ENCODE measurements at regions not wholly inside any gene's neighbourhood (a gene's known extent, or its start where the extent isn't known, plus 50 kb on each side); places are given as distances from the start of the nearest gene placed in this dataset.

GRCh38 chr1:171427852-171428471 lies 57.4 kb upstream of the PRRC2C start:
- Histone ChIP-seq H3K27me3 (no peaks in the 10 kb centered on the region), H3K4me1 (peaks cover 49% of the 10 kb centered on the region), H3K79me2 (ENCODE audit: low read depth) (no peaks in the 10 kb centered on the region), H3K9ac (no peak overlapping the region), H3K36me3 (no peaks in the 10 kb centered on the region), H3F3A (ENCODE audit: low read depth) (peaks cover 49% of the 10 kb centered on the region), H2AFZ (replicated peaks) (no peak overlapping the region), H3K4me3 (no peak overlapping the region), H4K20me1 (ENCODE audit: low read depth) (no peaks in the 10 kb centered on the region), H3K9me3 (ENCODE audit: low read depth) (peaks cover 6% of the 10 kb centered on the region), H3K4me2 (no peak overlapping the region), H3K27ac (no peak overlapping the region)
- no peak for DNase-seq (ENCODE audit: low spot score)
- Mint-ChIP-seq H3K36me3 (peaks cover 2% of the 10 kb centered on the region), H3K4me3 (no peak overlapping the region), H3K4me1 (peaks cover 14% of the 10 kb centered on the region), H3K27me3 (ENCODE audit: insufficient read depth, low read depth) (peaks cover 3% of the 10 kb centered on the region), H3K27ac (no peak overlapping the region), H3K9me3 (peaks cover 19% of the 10 kb centered on the region)
- TF ChIP-seq EZH2 (IDR thresholded peaks at IDR 0.05): no peak
- no peak for TF ChIP-seq CTCF (IDR thresholded peaks at IDR 0.05)

GRCh38 chr1:171429137-171429536 lies 56.2 kb upstream of the PRRC2C start:
- DNase-seq (ENCODE audit: low spot score): peak; percentile 70
- H3K4me1 Mint-ChIP-seq: peaks cover 14% of the 10 kb centered on the region

GRCh38 chr1:171431994-171432393 lies 53.3 kb upstream of the PRRC2C start:
- Mint-ChIP-seq H3K9me3 (peaks cover 9% of the 10 kb centered on the region), H3K27me3 (ENCODE audit: insufficient read depth, low read depth) (peaks cover 3% of the 10 kb centered on the region), H3K27ac (peak overlapping the region; percentile 32), H3K4me1 (peaks cover 14% of the 10 kb centered on the region), H3K36me3 (no peaks in the 10 kb centered on the region), H3K4me3 (no peak overlapping the region)
- Histone ChIP-seq H3K4me1 (peaks cover 49% of the 10 kb centered on the region), H2AFZ (replicated peaks) (peak overlapping the region; percentile 9), H3K79me2 (ENCODE audit: low read depth) (no peaks in the 10 kb centered on the region), H3K9me3 (ENCODE audit: low read depth) (no peaks in the 10 kb centered on the region), H3K27ac (peak overlapping the region; percentile 18), H3F3A (ENCODE audit: low read depth) (peaks cover 49% of the 10 kb centered on the region), H3K4me2 (peak overlapping the region; percentile 63), H4K20me1 (ENCODE audit: low read depth) (no peaks in the 10 kb centered on the region), H3K9ac (no peak overlapping the region), H3K36me3 (no peaks in the 10 kb centered on the region), H3K27me3 (no peaks in the 10 kb centered on the region), H3K4me3 (no peak overlapping the region)
- TF ChIP-seq EZH2phosphoT487 (IDR thresholded peaks at IDR 0.05): no peak
- no peak for TF ChIP-seq EZH2 (IDR thresholded peaks at IDR 0.05)
- TF ChIP-seq CTCF (IDR thresholded peaks at IDR 0.05): no peak
- DNase-seq (ENCODE audit: low spot score): peak; percentile 8

More at GRCh38 chr1:171429137-171429536, 56.2 kb upstream of the PRRC2C start:
- Mint-ChIP-seq H3K4me3 (no peak overlapping the region), H3K9me3 (peaks cover 19% of the 10 kb centered on the region), H3K36me3 (peaks cover 2% of the 10 kb centered on the region), H3K27me3 (ENCODE audit: insufficient read depth, low read depth) (peaks cover 3% of the 10 kb centered on the region), H3K27ac (no peak overlapping the region)
- Histone ChIP-seq H3K36me3 (no peaks in the 10 kb centered on the region), H2AFZ (replicated peaks) (peak overlapping the region; percentile 68), H4K20me1 (ENCODE audit: low read depth) (no peaks in the 10 kb centered on the region), H3K27ac (peak overlapping the region; percentile 74), H3K4me1 (peaks cover 49% of the 10 kb centered on the region), H3K27me3 (no peaks in the 10 kb centered on the region), H3K9ac (no peak overlapping the region), H3K4me2 (peak overlapping the region; percentile 63), H3K9me3 (ENCODE audit: low read depth) (peaks cover 6% of the 10 kb centered on the region), H3F3A (ENCODE audit: low read depth) (peaks cover 49% of the 10 kb centered on the region), H3K4me3 (peak overlapping the region; percentile 11), H3K79me2 (ENCODE audit: low read depth) (no peaks in the 10 kb centered on the region)
- TF ChIP-seq CTCF (IDR thresholded peaks at IDR 0.05) (no peak), EZH2 (IDR thresholded peaks at IDR 0.05) (no peak), EZH2phosphoT487 (IDR thresholded peaks at IDR 0.05) (no peak)
